Spleen (tissue), 11 donors: ENCODE measurements at regions not wholly inside any gene's neighbourhood (a gene's known extent, or its start where the extent isn't known, plus 50 kb on each side); places are given as distances from the start of the nearest gene placed in this dataset.
A peak's percentile ranks its signal among the peaks of the same experiment; 100 is the strongest.

Source experiments
- DNase-seq: peaks from one replicate; pipeline ENCODE4 v3.0.0-alpha.2; 2020
- H3K27ac ChIP-seq, 8 donors: fragments of 200-600 bp; sonication (generic) in 7 of 8; 1 replicate in 4 of 8; 2 replicates in 4 of 8; pipeline versions ENCODE4 v1.5.0 to v1.8.0; 2016 to 2021; ENCODE audit warnings: inconsistent platforms in 4 of 8, mild to moderate bottlenecking in 4 of 8, moderate library complexity in 1 of 8
- H3K27me3 ChIP-seq, 7 donors: fragments of 200-600 bp; sonication (generic) in 6 of 7; replicated peaks in 1 of 7; 1 replicate in 4 of 7; 2 replicates in 3 of 7; pipeline versions ENCODE4 v1.5.0 to v1.8.0; 2016 to 2021; ENCODE audit warnings: inconsistent platforms in 3 of 7, mild to moderate bottlenecking in 1 of 7
- H3K36me3 ChIP-seq, 6 donors: fragments of 200-600 bp; sonication (generic) in 5 of 6; 1 replicate in 4 of 6; 2 replicates in 2 of 6; pipeline versions ENCODE4 v1.5.0 to v1.8.0; 2016 to 2021; ENCODE audit warnings: inconsistent platforms in 2 of 6
- H3K4me1 ChIP-seq, 6 donors: fragments of 200-600 bp; sonication (generic) in 5 of 6; 1 replicate in 3 of 6; 2 replicates in 3 of 6; pipeline versions ENCODE4 v1.5.0 to v1.8.0; 2016 to 2021; ENCODE audit warnings: inconsistent platforms in 3 of 6
- H3K4me3 ChIP-seq, 8 donors: fragments of 200-600 bp; sonication (generic) in 7 of 8; 1 replicate in 4 of 8; 2 replicates in 4 of 8; pipeline versions ENCODE4 v1.5.0 to v1.8.0; 2016 to 2021; ENCODE audit warnings: inconsistent platforms in 4 of 8, mild to moderate bottlenecking in 4 of 8, moderate library complexity in 2 of 8
- H3K9me3 ChIP-seq, 8 donors: fragments of 200-600 bp; sonication (generic) in 7 of 8; 1 replicate in 4 of 8; 2 replicates in 4 of 8; pipeline versions ENCODE4 v1.5.0 to v1.8.0; 2016 to 2021; ENCODE audit warnings: inconsistent platforms in 4 of 8
- POLR2A ChIP-seq, 3 donors: fragments of 450-650 bp; IDR thresholded peaks; one replicate each; pipeline ENCODE4 v1.5.1; 2017; ENCODE audit warnings: antibody characterized with exemption in 3 of 3, mild to moderate bottlenecking in 1 of 3
- POLR2AphosphoS5 ChIP-seq, 3 donors: sonication (generic); formaldehyde crosslinking; IDR thresholded peaks; one replicate each; pipeline ENCODE4 v1.5.1; 2017; ENCODE audit warnings: antibody characterized with exemption in 3 of 3
- WGBS, 5 donors: extraction: QIAGEN DNeasy Blood & Tissue Kit in 3 of 5; methylation state at CpG; one replicate each; pipeline versions ENCODE4 v1.1.5 to v1.1.7; 2013 to 2018; 5-methylcytosine and 5-hydroxymethylcytosine counted together
- intact Hi-C: fragments of 100-400 bp; cut with DNase I; formaldehyde crosslinking; loops from one replicate; pipeline ENCODE4 v1.15.0; 2023; ENCODE audit warnings: low total_unique reads
- TF ChIP-seq, protein P1 (sequence below), 11 experiments: fragments of 200-600 bp in 7 of 11; fragments of 450-650 bp in 4 of 11; sonication (generic) in 4 of 11; IDR thresholded peaks in 8 of 11; conservative IDR thresholded peaks in 3 of 11; 1 replicate in 7 of 11; 2 replicates in 4 of 11; pipeline versions ENCODE4 v1.4.0 to v1.8.0; 2016 to 2021; ENCODE audit warnings: antibody characterized with exemption in 11 of 11, inconsistent platforms in 4 of 11, mild to moderate bottlenecking in 1 of 11
- donor health status: healthy with polysubstance abuse.
- donor health status: DM: no; HTN: no; CAD: no; lungs with moderate emphysema.
- donor health status: DM: no; HTN: no; CAD: no.
- donor health status: Bipolar disorder and iron deficiency.
- donor health status: healthy.
- donor health status: DM: no; HTN: no; CAD: no.
- donor health status: DM: yes; HTN: yes; CAD: no.

DNA sequence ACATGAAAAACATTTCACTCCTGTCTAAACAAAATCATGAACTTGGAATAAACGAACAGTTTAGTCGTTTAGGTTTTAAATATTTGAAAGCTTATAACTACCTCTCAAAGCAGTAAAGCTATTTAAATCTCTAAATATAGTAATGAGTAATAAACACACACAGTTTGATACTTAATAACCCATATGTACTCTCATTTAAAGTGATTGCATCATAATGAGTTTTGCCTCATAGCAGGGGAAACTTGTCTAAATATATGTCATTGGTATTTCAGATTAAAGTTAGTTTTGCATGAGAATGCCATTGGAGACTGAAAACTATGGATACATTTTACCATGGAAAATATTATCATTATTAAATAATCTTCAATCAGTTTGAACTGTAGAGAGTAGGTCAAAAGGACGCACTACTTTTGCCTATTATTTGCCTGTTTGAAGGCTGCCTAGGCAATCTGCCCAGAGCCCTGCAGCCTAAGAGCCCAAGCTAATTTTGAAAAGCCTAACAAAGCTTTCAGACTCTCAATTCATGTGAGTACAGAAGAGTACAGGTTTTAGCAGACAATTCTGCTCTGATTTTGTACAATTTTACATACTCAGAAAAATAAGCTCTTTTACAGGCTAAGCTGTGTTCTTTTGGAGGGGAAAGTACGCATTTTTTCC is 632.8 kb downstream of the HACE1 start:
- 57 to 77% (median 76%) methylated on average over 4 of the region's 4 CpGs for WGBS, 5 donors
- Histone ChIP-seq H3K4me3 (no peak overlapping the region), H3K27me3 (no peaks in the 10 kb centered on the region)

DNA sequence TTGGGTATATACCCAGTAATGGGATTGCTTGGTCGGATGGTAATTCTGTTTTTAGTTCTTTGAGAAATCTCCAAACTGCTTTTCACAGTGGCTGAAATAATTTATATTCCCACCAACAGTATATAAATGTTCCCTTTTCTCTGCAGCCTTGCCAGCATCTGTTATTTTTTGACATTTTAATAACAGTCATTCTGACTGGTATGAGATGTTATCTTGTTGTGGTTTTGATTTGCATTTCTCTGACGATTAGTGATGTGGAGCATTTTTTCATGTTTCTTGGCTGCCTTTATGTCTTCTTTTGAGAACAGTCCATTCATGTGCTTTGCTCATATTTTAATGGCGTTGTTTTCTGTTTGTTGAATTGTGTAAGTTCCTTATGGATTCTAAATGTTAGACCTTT is 641.6 kb downstream of the HACE1 start:
- Histone ChIP-seq H3K9me3 (no peaks in the 10 kb centered on the region), H3K27me3 (no peaks in the 10 kb centered on the region), H3K4me1 (no peaks in the 10 kb centered on the region), H3K4me3 (no peak overlapping the region), H3K27ac (no peak overlapping the region), H3K36me3 (no peaks in the 10 kb centered on the region)
- 21 to 42% (median 28%) methylated on average over 3 of the region's 3 CpGs for WGBS, 5 donors
- intact Hi-C loops = no loop called here
- DNase-seq = no peak
- TF ChIP-seq POLR2A (IDR thresholded peaks at IDR 0.05) (no peak), POLR2AphosphoS5 (IDR thresholded peaks at IDR 0.05) (no peak)
- TF ChIP-seq, protein P1, sequence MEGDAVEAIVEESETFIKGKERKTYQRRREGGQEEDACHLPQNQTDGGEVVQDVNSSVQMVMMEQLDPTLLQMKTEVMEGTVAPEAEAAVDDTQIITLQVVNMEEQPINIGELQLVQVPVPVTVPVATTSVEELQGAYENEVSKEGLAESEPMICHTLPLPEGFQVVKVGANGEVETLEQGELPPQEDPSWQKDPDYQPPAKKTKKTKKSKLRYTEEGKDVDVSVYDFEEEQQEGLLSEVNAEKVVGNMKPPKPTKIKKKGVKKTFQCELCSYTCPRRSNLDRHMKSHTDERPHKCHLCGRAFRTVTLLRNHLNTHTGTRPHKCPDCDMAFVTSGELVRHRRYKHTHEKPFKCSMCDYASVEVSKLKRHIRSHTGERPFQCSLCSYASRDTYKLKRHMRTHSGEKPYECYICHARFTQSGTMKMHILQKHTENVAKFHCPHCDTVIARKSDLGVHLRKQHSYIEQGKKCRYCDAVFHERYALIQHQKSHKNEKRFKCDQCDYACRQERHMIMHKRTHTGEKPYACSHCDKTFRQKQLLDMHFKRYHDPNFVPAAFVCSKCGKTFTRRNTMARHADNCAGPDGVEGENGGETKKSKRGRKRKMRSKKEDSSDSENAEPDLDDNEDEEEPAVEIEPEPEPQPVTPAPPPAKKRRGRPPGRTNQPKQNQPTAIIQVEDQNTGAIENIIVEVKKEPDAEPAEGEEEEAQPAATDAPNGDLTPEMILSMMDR (IDR thresholded peaks at IDR 0.05 in 8 of 11, conservative IDR thresholded peaks at IDR 0.05 in 3 of 11) = no peak

More for the DNA sequence above, 632.8 kb downstream of the HACE1 start:
- intact Hi-C loops = no loop called here
- TF ChIP-seq, protein P1 (IDR thresholded peaks at IDR 0.05 in 8 of 11, conservative IDR thresholded peaks at IDR 0.05 in 3 of 11) = no peak
- TF ChIP-seq POLR2AphosphoS5 (IDR thresholded peaks at IDR 0.05) (no peak), POLR2A (IDR thresholded peaks at IDR 0.05) (no peak)
- Histone ChIP-seq H3K27ac (peak overlapping the region in 5 of 8 donors; percentile 7 to 57 (median 42)), H3K36me3 (no peaks in the 10 kb centered on the region), H3K4me1 (peaks cover 0 to 6% (median 0%) of the 10 kb centered on the region in 6 donors), H3K9me3 (no peaks in the 10 kb centered on the region)
- DNase-seq = no peak

DNA sequence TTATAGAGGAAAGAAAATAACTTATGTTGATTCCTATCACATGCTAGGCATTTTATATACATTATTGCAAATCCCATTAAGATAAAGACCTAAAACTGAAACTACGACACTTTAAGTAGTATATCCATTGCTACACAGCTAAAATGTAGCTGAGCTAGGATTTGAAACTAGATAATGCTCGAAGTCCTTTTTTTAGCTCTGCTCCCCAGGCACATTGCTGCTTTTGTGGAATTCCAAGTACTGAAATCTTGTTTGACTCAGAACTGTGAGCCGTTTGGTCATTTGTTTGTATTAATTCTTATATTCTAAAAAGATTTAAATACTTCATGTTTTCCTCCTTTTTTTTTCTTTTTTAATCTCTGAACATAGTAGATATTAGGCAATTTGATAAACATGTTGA is 644.8 kb downstream of the HACE1 start:
- DNase-seq = no peak
- H3K4me3 ChIP-seq = no peak overlapping the region
- intact Hi-C loops = no loop called here
- no peaks in the 10 kb centered on the region for H3K4me1 ChIP-seq
- no peaks in the 10 kb centered on the region for H3K27me3 ChIP-seq
- no peaks in the 10 kb centered on the region for H3K9me3 ChIP-seq
- WGBS, 5 donors = 72 to 85% (median 78%) methylated on average over 3 of the region's 3 CpGs
- no peak for TF ChIP-seq POLR2AphosphoS5 (IDR thresholded peaks at IDR 0.05)
- TF ChIP-seq, protein P1 (IDR thresholded peaks at IDR 0.05 in 8 of 11, conservative IDR thresholded peaks at IDR 0.05 in 3 of 11) = no peak
- no peak for TF ChIP-seq POLR2A (IDR thresholded peaks at IDR 0.05)
- no peak overlapping the region for H3K27ac ChIP-seq
- no peaks in the 10 kb centered on the region for H3K36me3 ChIP-seq

DNA sequence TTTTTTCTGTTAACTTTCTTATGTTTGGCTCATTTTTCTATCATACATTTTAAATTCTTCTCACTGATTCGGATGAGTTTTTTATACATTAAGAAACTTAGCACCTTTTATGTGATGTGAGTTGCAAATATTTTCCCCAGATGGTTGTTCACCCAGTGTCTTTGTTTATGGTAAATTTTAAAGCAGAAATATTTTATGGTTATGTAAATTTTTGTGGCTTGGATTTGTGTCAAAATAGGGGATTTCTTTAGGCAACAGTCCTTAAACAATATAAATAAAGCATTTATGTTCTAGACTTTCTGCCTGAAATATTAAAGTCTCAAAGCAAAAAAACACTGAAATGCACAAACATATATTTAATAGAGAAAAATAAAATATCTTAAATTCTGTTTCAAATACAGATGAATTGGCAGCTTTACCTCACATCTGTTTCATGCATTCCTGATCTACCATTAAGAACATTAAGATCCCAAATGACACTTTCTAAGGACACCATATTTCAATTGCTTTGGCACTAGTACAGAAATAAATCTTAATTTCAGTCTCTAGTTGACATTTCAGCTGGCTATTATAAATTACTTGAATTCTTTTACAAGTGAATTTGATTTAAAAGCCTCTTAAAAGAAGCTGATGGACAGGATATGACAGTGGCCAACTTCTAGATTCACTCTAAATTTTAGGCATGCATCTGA is 646.6 kb downstream of the HACE1 start:
- H3K4me1 ChIP-seq = no peaks in the 10 kb centered on the region
- H3K9me3 ChIP-seq = no peaks in the 10 kb centered on the region
- H3K27me3 ChIP-seq = no peaks in the 10 kb centered on the region
- intact Hi-C loops = no loop called here
- H3K27ac ChIP-seq = no peak overlapping the region
- no peaks in the 10 kb centered on the region for H3K36me3 ChIP-seq
- no peak overlapping the region for H3K4me3 ChIP-seq
- WGBS, 5 donors = 77 to 94% (median 86%) methylated on average over 1 of the region's 1 CpG
- TF ChIP-seq, protein P1 (IDR thresholded peaks at IDR 0.05 in 8 of 11, conservative IDR thresholded peaks at IDR 0.05 in 3 of 11) = no peak
- no peak for DNase-seq
